ENCODE measurements at regions not wholly inside any gene's neighbourhood (a gene's known extent, or its start where the extent isn't known, plus 50 kb on each side); places are given as distances from the start of the nearest gene placed in this dataset.

- H3K9me3 ChIP-seq (ENCODE audit: control insufficient read depth, insufficient read depth, low read depth, low read length), result no peaks in the 10 kb centered on the region
- H3K9ac ChIP-seq (ENCODE audit: insufficient read depth, low read length), result no peak overlapping the region
- no peak overlapping the region for H3K4me3 ChIP-seq (replicated peaks in 1 of 4; ENCODE audit: control extremely low read depth in 1 of 4, insufficient read depth in 1 of 4, low read depth in 3 of 4, low read length in 4 of 4)
These were observed 227.4 kb upstream of the SORCS1 start for GRCh38 chr10:107391901-107392300.

GRCh38 chr10:107390563-107390962 is 226.1 kb upstream of the SORCS1 start:
- no peaks in the 10 kb centered on the region for H3K36me3 ChIP-seq (ENCODE audit: control insufficient read depth, insufficient read depth, low read length)
- no peak for TF ChIP-seq EZH2 (IDR thresholded peaks at IDR 0.05; ENCODE audit: low read length, missing control alignments)
- no peak for TF ChIP-seq CTCF (conservative IDR thresholded peaks at IDR 0.05 in 1 of 2, IDR thresholded peaks at IDR 0.05 in 1 of 2; ENCODE audit: low read depth in 1 of 2, low read length in 2 of 2)
- no peaks in the 10 kb centered on the region for H3K4me1 ChIP-seq (ENCODE audit: control insufficient read depth, extremely low read depth, insufficient read depth, low read length)

More at GRCh38 chr10:107391901-107392300, 227.4 kb upstream of the SORCS1 start:
- no peaks in the 10 kb centered on the region for H3K36me3 ChIP-seq (ENCODE audit: control insufficient read depth, insufficient read depth, low read length)
- no peak overlapping the region for H3K27ac ChIP-seq (ENCODE audit: insufficient read depth, low read length)
- no peaks in the 10 kb centered on the region for H3K4me1 ChIP-seq (ENCODE audit: control insufficient read depth, extremely low read depth, insufficient read depth, low read length)
- no peaks in the 10 kb centered on the region for H3K27me3 ChIP-seq (ENCODE audit: control insufficient read depth, insufficient read depth, low read length)
- H4K20me1 ChIP-seq (ENCODE audit: control insufficient read depth, extremely low read depth, insufficient read depth, low read length), result no peaks in the 10 kb centered on the region
- H3K4me2 ChIP-seq (ENCODE audit: extremely low read depth, insufficient read depth, low read length), result no peak overlapping the region
- H3K79me2 ChIP-seq (ENCODE audit: control insufficient read depth, insufficient read depth, low read length), result no peaks in the 10 kb centered on the region
- no peak for TF ChIP-seq CTCF (conservative IDR thresholded peaks at IDR 0.05 in 1 of 2, IDR thresholded peaks at IDR 0.05 in 1 of 2; ENCODE audit: low read depth in 1 of 2, low read length in 2 of 2)
- TF ChIP-seq EZH2 (IDR thresholded peaks at IDR 0.05; ENCODE audit: low read length, missing control alignments), result no peak
- H2AFZ ChIP-seq (ENCODE audit: low read length), result no peak overlapping the region
- no peak for DNase-seq (ENCODE audit: low read depth in 2 of 2)

GRCh38 chr10:107383357-107383756 is 218.9 kb upstream of the SORCS1 start:
- Histone ChIP-seq H2AFZ (ENCODE audit: low read length) (no peak overlapping the region), H3K4me1 (ENCODE audit: control insufficient read depth, extremely low read depth, insufficient read depth, low read length) (no peaks in the 10 kb centered on the region), H3K4me2 (ENCODE audit: extremely low read depth, insufficient read depth, low read length) (no peak overlapping the region), H3K9me3 (ENCODE audit: control insufficient read depth, insufficient read depth, low read depth, low read length) (no peaks in the 10 kb centered on the region), H3K4me3 (replicated peaks in 1 of 4; ENCODE audit: control extremely low read depth in 1 of 4, insufficient read depth in 1 of 4, low read depth in 3 of 4, low read length in 4 of 4) (no peak overlapping the region), H3K9ac (ENCODE audit: insufficient read depth, low read length) (no peak overlapping the region), H3K36me3 (ENCODE audit: control insufficient read depth, insufficient read depth, low read length) (no peaks in the 10 kb centered on the region), H3K27ac (ENCODE audit: insufficient read depth, low read length) (no peak overlapping the region), H4K20me1 (ENCODE audit: control insufficient read depth, extremely low read depth, insufficient read depth, low read length) (no peaks in the 10 kb centered on the region), H3K27me3 (ENCODE audit: control insufficient read depth, insufficient read depth, low read length) (no peaks in the 10 kb centered on the region), H3K79me2 (ENCODE audit: control insufficient read depth, insufficient read depth, low read length) (no peaks in the 10 kb centered on the region)
- no peak for DNase-seq (ENCODE audit: low read depth in 2 of 2)
- TF ChIP-seq CTCF (conservative IDR thresholded peaks at IDR 0.05 in 1 of 2, IDR thresholded peaks at IDR 0.05 in 1 of 2; ENCODE audit: low read depth in 1 of 2, low read length in 2 of 2) (no peak), EZH2 (IDR thresholded peaks at IDR 0.05; ENCODE audit: low read length, missing control alignments) (no peak)

More at GRCh38 chr10:107390563-107390962, 226.1 kb upstream of the SORCS1 start:
- no peaks in the 10 kb centered on the region for H3K79me2 ChIP-seq (ENCODE audit: control insufficient read depth, insufficient read depth, low read length)
- no peaks in the 10 kb centered on the region for H3K9me3 ChIP-seq (ENCODE audit: control insufficient read depth, insufficient read depth, low read depth, low read length)
- H2AFZ ChIP-seq (ENCODE audit: low read length), result no peak overlapping the region
- H3K27ac ChIP-seq (ENCODE audit: insufficient read depth, low read length), result no peak overlapping the region
- no peak for DNase-seq (ENCODE audit: low read depth in 2 of 2)
- H3K27me3 ChIP-seq (ENCODE audit: control insufficient read depth, insufficient read depth, low read length), result no peaks in the 10 kb centered on the region
- H4K20me1 ChIP-seq (ENCODE audit: control insufficient read depth, extremely low read depth, insufficient read depth, low read length), result no peaks in the 10 kb centered on the region
- no peak overlapping the region for H3K4me3 ChIP-seq (replicated peaks in 1 of 4; ENCODE audit: control extremely low read depth in 1 of 4, insufficient read depth in 1 of 4, low read depth in 3 of 4, low read length in 4 of 4)
- H3K9ac ChIP-seq (ENCODE audit: insufficient read depth, low read length), result no peak overlapping the region
- H3K4me2 ChIP-seq (ENCODE audit: extremely low read depth, insufficient read depth, low read length), result no peak overlapping the region

All from fibroblast of lung (primary cell).